ENCODE measurements at regions not wholly inside any gene's neighbourhood (a gene's known extent, or its start where the extent isn't known, plus 50 kb on each side); places are given as distances from the start of the nearest gene placed in this dataset.

- H3K4me1 Mint-ChIP-seq (ENCODE audit: low read depth) = no peaks in the 10 kb centered on the region
- POLR2A ChIA-PET = no interaction called here
- H3K36me3 Mint-ChIP-seq (ENCODE audit: low read depth) = no peaks in the 10 kb centered on the region
- H3K27ac Mint-ChIP-seq = no peak overlapping the region
- no peak for DNase-seq
- H3K27me3 Mint-ChIP-seq (ENCODE audit: low read depth) = no peaks in the 10 kb centered on the region
- H3K9me3 Mint-ChIP-seq (ENCODE audit: insufficient read depth) = no peaks in the 10 kb centered on the region
- CTCF ChIA-PET = no interaction called here
- H3K4me3 Mint-ChIP-seq = no peak overlapping the region
- ATAC-seq = no peak
Observed at GRCh38 chr13:26824581-26824980, 64.0 kb upstream of the GPR12 start.

GRCh38 chr13:26822146-26822545, 61.6 kb upstream of the GPR12 start:
- Mint-ChIP-seq H3K9me3 (ENCODE audit: insufficient read depth) (no peaks in the 10 kb centered on the region), H3K27ac (no peak overlapping the region), H3K4me1 (ENCODE audit: low read depth) (no peaks in the 10 kb centered on the region), H3K36me3 (ENCODE audit: low read depth) (no peaks in the 10 kb centered on the region), H3K27me3 (ENCODE audit: low read depth) (no peaks in the 10 kb centered on the region), H3K4me3 (no peak overlapping the region)
- ChIA-PET CTCF (interaction anchor here (1.3 to 1.4 kb wide), 2 partner anchors 51 to 124 kb away, joined by 4 read pairs; no protein-coding TSS in a partner anchor), POLR2A (no interaction called here)
- no peak for ATAC-seq
- no peak for DNase-seq

GRCh38 chr13:26821672-26822071, 61.1 kb upstream of the GPR12 start:
- POLR2A ChIA-PET = no interaction called here
- Mint-ChIP-seq H3K27ac (no peak overlapping the region), H3K4me1 (ENCODE audit: low read depth) (no peaks in the 10 kb centered on the region), H3K9me3 (ENCODE audit: insufficient read depth) (no peaks in the 10 kb centered on the region), H3K27me3 (ENCODE audit: low read depth) (no peaks in the 10 kb centered on the region), H3K4me3 (no peak overlapping the region), H3K36me3 (ENCODE audit: low read depth) (no peaks in the 10 kb centered on the region)
- ATAC-seq (no peak), DNase-seq (no peak)
- CTCF ChIA-PET = no interaction called here

- no peaks in the 10 kb centered on the region for H3K36me3 Mint-ChIP-seq (ENCODE audit: low read depth)
- ATAC-seq = no peak
- no peak overlapping the region for H3K4me3 Mint-ChIP-seq
- H3K9me3 Mint-ChIP-seq (ENCODE audit: insufficient read depth) = no peaks in the 10 kb centered on the region
- POLR2A ChIA-PET = no interaction called here
- CTCF ChIA-PET = no interaction called here
- no peak overlapping the region for H3K27ac Mint-ChIP-seq
- DNase-seq = no peak
- no peaks in the 10 kb centered on the region for H3K27me3 Mint-ChIP-seq (ENCODE audit: low read depth)
- no peaks in the 10 kb centered on the region for H3K4me1 Mint-ChIP-seq (ENCODE audit: low read depth)
Observed at GRCh38 chr13:26820871-26821270, 60.3 kb upstream of the GPR12 start.

GRCh38 chr13:26819046-26819445, 58.5 kb upstream of the GPR12 start:
- ATAC-seq = no peak
- POLR2A ChIA-PET = no interaction called here
- H3K27ac Mint-ChIP-seq = no peak overlapping the region
- no peaks in the 10 kb centered on the region for H3K27me3 Mint-ChIP-seq (ENCODE audit: low read depth)
- no peaks in the 10 kb centered on the region for H3K4me1 Mint-ChIP-seq (ENCODE audit: low read depth)
- no peaks in the 10 kb centered on the region for H3K9me3 Mint-ChIP-seq (ENCODE audit: insufficient read depth)
- DNase-seq = no peak
- CTCF ChIA-PET = no interaction called here
- H3K4me3 Mint-ChIP-seq = no peak overlapping the region
- no peaks in the 10 kb centered on the region for H3K36me3 Mint-ChIP-seq (ENCODE audit: low read depth)

- Mint-ChIP-seq H3K36me3 (ENCODE audit: low read depth) (no peaks in the 10 kb centered on the region), H3K9me3 (ENCODE audit: insufficient read depth) (no peaks in the 10 kb centered on the region), H3K4me1 (ENCODE audit: low read depth) (no peaks in the 10 kb centered on the region), H3K27me3 (ENCODE audit: low read depth) (no peaks in the 10 kb centered on the region), H3K4me3 (no peak overlapping the region), H3K27ac (no peak overlapping the region)
- ATAC-seq (no peak), DNase-seq (no peak)
- ChIA-PET POLR2A (no interaction called here), CTCF (no interaction called here)
Observed at GRCh38 chr13:26816881-26817280, 56.3 kb upstream of the GPR12 start.

- ATAC-seq = no peak
- Mint-ChIP-seq H3K9me3 (ENCODE audit: insufficient read depth) (no peaks in the 10 kb centered on the region), H3K4me1 (ENCODE audit: low read depth) (no peaks in the 10 kb centered on the region), H3K4me3 (no peak overlapping the region), H3K36me3 (ENCODE audit: low read depth) (no peaks in the 10 kb centered on the region), H3K27me3 (ENCODE audit: low read depth) (peaks cover 15% of the 10 kb centered on the region), H3K27ac (no peak overlapping the region)
- POLR2A ChIA-PET = no interaction called here
- no peak for DNase-seq
- CTCF ChIA-PET = no interaction called here
Observed at GRCh38 chr13:26813980-26814348, 53.4 kb upstream of the GPR12 start.

- Mint-ChIP-seq H3K36me3 (ENCODE audit: low read depth) (no peaks in the 10 kb centered on the region), H3K27ac (no peak overlapping the region), H3K4me1 (ENCODE audit: low read depth) (no peaks in the 10 kb centered on the region), H3K4me3 (no peak overlapping the region), H3K27me3 (ENCODE audit: low read depth) (peaks cover 15% of the 10 kb centered on the region), H3K9me3 (ENCODE audit: insufficient read depth) (no peaks in the 10 kb centered on the region)
- ATAC-seq = no peak
- CTCF ChIA-PET = no interaction called here
- POLR2A ChIA-PET = no interaction called here
- no peak for DNase-seq
Observed at GRCh38 chr13:26813321-26813979, 52.9 kb upstream of the GPR12 start.

- H3K9me3 Mint-ChIP-seq (ENCODE audit: insufficient read depth) = no peaks in the 10 kb centered on the region
- POLR2A ChIA-PET = no interaction called here
- no peaks in the 10 kb centered on the region for H3K4me1 Mint-ChIP-seq (ENCODE audit: low read depth)
Observed at GRCh38 chr13:26811581-26811980, 51.0 kb upstream of the GPR12 start.

More at GRCh38 chr13:26811581-26811980, 51.0 kb upstream of the GPR12 start:
- Mint-ChIP-seq H3K27ac (no peak overlapping the region), H3K4me3 (no peak overlapping the region), H3K36me3 (ENCODE audit: low read depth) (no peaks in the 10 kb centered on the region), H3K27me3 (ENCODE audit: low read depth) (peaks cover 18% of the 10 kb centered on the region)
- ATAC-seq (no peak), DNase-seq (no peak)
- CTCF ChIA-PET = no interaction called here
